ENCODE measurements at regions not wholly inside any gene's neighbourhood (a gene's known extent, or its start where the extent isn't known, plus 50 kb on each side); places are given as distances from the start of the nearest gene placed in this dataset.

DNA sequence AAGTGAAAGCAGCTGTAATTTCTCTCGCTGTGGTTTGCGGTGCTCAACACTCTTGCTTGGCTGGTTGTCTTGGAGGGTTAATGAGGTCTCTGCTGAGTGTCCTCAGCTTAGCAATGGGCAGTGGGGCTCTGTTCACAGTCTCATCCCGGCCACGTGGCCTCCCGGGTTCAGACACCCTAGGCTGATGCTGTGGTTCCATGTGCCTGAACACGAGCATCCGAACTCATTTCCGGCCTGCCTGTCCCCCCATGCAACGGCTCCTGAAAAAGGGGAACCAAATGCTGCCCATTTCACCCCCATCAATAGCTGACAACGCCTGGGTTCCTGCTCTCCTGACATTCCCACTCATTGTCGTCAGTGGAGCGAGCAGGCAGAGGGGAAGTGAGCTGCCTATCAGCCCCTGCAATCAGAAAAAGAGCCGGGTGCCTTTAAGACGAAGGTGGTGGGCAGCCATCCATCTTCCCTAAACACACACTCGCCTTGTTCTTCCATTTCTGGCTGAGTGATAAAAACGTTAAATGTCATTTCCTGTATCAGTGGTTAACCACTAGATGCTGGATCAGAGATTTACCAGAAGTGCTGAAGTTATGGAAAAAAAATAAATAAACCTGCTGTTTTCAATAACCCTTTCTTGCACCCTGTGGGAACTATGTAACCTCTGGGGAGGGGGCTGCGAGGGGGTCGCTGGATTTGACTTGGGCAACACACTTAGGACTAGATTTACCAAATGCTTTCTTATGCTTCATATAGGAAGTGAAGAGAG is 60.3 kb upstream of the BCL2L14 start:
- peak; percentile 58 for DNase-seq (ENCODE audit: low read depth)
- H3K4me3 ChIP-seq (ENCODE audit: low read depth, low read length), result no peak overlapping the region
- TF ChIP-seq, protein P1, sequence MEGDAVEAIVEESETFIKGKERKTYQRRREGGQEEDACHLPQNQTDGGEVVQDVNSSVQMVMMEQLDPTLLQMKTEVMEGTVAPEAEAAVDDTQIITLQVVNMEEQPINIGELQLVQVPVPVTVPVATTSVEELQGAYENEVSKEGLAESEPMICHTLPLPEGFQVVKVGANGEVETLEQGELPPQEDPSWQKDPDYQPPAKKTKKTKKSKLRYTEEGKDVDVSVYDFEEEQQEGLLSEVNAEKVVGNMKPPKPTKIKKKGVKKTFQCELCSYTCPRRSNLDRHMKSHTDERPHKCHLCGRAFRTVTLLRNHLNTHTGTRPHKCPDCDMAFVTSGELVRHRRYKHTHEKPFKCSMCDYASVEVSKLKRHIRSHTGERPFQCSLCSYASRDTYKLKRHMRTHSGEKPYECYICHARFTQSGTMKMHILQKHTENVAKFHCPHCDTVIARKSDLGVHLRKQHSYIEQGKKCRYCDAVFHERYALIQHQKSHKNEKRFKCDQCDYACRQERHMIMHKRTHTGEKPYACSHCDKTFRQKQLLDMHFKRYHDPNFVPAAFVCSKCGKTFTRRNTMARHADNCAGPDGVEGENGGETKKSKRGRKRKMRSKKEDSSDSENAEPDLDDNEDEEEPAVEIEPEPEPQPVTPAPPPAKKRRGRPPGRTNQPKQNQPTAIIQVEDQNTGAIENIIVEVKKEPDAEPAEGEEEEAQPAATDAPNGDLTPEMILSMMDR (IDR thresholded peaks at IDR 0.05; ENCODE audit: insufficient read depth, low read length), result no peak

DNA sequence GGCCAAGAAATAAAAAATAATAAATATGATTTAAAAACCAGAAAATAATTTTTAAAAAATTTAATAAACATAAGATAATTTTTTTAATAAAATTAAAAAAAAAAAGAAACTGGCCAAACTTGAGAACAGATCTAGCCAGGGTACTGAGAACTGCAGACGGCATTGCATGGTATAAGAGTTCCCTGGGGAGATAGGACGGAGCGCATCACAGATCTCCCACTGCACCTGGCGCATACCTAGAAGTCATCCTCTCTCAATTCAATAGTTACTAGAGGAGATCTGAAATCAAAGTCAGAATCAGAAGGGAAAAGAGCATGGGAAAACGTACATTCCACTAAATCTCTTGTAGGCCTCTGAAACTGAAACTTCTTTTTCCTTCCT is 58.9 kb upstream of the BCL2L14 start:
- no peak for DNase-seq (ENCODE audit: low read depth)
- TF ChIP-seq, protein P1 (IDR thresholded peaks at IDR 0.05; ENCODE audit: insufficient read depth, low read length), result no peak
- H3K4me3 ChIP-seq (ENCODE audit: low read depth, low read length), result no peak overlapping the region

DNA sequence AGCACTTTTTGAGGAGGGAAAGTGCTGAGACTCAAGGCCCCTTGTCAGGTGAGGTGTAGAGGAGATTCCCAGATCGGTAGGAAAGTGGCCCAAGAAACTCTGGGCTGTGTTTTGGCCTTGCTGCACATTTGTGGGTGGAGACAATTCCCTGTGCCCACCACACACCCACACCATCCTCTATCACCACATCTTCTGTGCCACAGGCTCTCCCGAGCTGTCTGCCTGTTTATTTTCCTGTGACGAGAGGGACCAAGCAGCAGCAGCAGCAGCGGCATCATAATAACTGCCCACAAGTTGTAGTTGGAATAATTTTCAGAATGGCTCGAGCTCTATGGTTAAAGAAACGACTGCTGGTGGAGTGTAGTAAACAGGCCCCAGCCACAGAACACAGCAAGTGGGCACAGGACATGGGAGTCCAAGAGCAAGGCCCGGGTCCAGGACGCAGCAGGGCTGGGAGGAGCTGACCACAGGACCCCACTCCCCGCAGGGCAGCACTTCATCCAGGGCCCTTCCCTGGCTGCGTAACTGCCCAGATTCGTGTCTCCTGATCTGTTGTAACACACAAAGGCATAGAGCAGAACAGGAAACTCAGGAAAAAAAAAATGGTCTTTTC is 55.6 kb upstream of the BCL2L14 start:
- no peak for DNase-seq (ENCODE audit: low read depth)
- TF ChIP-seq, protein P1 (IDR thresholded peaks at IDR 0.05; ENCODE audit: insufficient read depth, low read length), result no peak
- H3K4me3 ChIP-seq (ENCODE audit: low read depth, low read length), result no peak overlapping the region

DNA sequence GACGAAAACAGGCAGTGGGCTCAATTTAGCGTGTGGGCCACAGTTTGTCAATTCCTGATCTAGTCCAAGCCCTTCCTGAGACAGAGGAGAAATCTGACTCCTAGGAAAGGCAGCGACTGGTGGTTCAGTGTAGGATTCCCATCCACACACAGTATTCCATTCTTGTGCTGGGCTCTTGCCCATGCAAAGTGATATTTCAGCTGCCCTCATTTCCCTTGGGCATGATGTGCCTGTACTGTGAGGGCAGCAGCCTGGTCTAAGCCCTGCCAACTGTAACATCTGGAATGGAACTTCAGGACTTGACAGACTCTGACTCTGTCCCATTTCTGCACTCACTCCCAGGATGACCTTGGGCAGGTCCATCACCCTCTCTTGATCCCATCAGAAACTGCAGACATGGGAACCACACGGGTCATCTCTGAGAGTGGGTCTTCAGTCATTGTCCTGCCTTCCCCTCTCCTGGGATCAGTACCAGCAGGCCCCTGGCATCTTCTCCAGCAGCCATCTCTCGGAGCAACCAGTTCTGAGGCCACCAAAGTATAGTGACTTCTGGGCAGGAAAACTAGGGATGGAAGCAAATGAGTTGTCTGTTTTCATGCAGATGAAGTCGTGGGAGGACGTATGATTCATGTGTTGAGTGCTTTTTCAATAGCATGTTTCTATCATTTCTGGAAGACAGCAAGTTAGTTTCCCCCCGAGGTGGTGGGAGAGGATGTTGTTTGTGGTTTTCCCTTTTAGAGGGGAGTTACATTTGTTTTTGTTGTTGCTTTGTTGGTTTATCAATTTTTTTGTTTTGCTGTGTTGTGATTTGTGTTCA is 54.2 kb upstream of the BCL2L14 start:
- no peak for DNase-seq (ENCODE audit: low read depth)
- H3K4me3 ChIP-seq (ENCODE audit: low read depth, low read length), result no peak overlapping the region
- TF ChIP-seq, protein P1 (IDR thresholded peaks at IDR 0.05; ENCODE audit: insufficient read depth, low read length), result no peak

DNA sequence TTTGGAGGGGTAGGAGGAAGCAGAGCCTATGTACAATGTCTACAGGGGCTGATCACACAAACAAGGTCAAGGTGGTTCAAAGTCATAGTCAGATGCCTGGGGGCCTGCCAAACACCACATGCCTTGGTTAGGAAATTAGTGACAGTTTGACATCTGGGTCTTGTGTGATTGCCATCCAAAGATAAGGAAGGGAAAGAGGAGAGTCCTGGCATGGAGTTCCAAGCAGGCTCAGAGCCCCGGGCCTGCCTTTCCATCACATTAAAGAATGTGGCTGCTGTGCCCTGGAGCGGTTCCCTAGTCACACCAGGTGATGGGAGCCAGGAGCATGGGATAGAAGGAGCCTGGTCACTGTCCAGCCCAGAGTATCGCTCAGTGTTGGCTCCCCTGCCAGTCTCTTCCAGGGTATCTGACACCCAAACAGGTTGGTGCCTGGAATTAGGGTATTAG is 53.6 kb upstream of the BCL2L14 start:
- no peak overlapping the region for H3K4me3 ChIP-seq (ENCODE audit: low read depth, low read length)
- no peak for DNase-seq (ENCODE audit: low read depth)
- TF ChIP-seq, protein P1 (IDR thresholded peaks at IDR 0.05; ENCODE audit: insufficient read depth, low read length), result no peak

DNA sequence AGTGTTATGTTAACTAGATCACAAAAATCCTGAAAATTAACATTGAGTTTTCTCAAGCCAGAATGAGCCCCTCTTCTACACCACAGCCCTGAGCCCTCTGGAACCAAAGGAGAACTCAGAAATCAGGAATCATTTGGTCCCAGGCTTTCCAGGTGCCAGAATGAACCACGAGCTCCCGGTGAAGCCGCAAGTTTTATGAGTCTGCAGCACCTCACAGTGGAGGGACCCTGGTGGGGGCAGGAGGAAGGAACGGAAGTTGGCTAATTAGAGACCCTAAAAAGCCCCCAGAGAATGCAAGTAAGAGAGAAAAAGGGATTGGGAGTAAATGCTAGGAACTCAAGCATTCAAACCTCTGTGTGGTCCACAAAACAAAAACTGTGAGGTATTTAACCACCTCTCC is 52.9 kb upstream of the BCL2L14 start:
- DNase-seq (ENCODE audit: low read depth), result no peak
- no peak overlapping the region for H3K4me3 ChIP-seq (ENCODE audit: low read depth, low read length)
- TF ChIP-seq, protein P1 (IDR thresholded peaks at IDR 0.05; ENCODE audit: insufficient read depth, low read length), result peak; percentile 5

Data from fibroblast of the aortic adventitia (primary cell).